SK-N-SH (cell line): ENCODE measurements at regions not wholly inside any gene's neighbourhood (a gene's known extent, or its start where the extent isn't known, plus 50 kb on each side); places are given as distances from the start of the nearest gene placed in this dataset.

ENCODE experiments used
- CTCF ChIA-PET: fragments of 300-600, 350-600 bp; formaldehyde crosslinking; extraction: SDS; loops from one replicate; lab custom pipeline; 2021; lab: Yijun Ruan, JAX
- POLR2A ChIA-PET: fragments of 350-600 bp; sonication (Branson Sonifier 250); formaldehyde crosslinking; extraction: SDS; loops from one replicate; lab custom pipeline; 2020; ENCODE audit warnings: antibody characterized with exemption, inconsistent platforms; lab: Yijun Ruan, JAX
- DNase-seq: peaks from one replicate; pipeline ENCODE4 v3.0.0; 2012
- H2AFZ ChIP-seq: fragments of 200-600 bp; sonication (generic); 2 replicates; pipeline ENCODE4 v1.8.1; 2016; ENCODE audit warnings: antibody characterized with exemption, mild to moderate bottlenecking, low read depth
- H3F3A ChIP-seq: fragments of 200-600 bp; sonication (generic); replicated peaks from 2 replicates; pipeline ENCODE3; 2016; ENCODE audit warnings: antibody characterized with exemption, mild to moderate bottlenecking; ENCODE audit not compliant: insufficient read depth
- H3K27ac ChIP-seq, 2 experiments: fragments of 200-500 bp in 1 of 2; fragments of 200-600 bp in 1 of 2; sonication (Bioruptor generic) in 1 of 2; sonication (generic), shearing (Covaris generic) in 1 of 2; 2 replicates each; pipeline versions ENCODE4 v1.5.1 to v1.6.1; 2014 to 2016; ENCODE audit warnings: low read depth in 2 of 2, inconsistent platforms in 1 of 2, low read length in 1 of 2, mild to moderate bottlenecking in 1 of 2, mixed read lengths in 1 of 2
- H3K27me3 ChIP-seq: fragments of 200-600 bp; sonication (generic), shearing (Covaris generic); 2 replicates; pipeline ENCODE4 v1.6.1; 2016; ENCODE audit warnings: mixed run types; ENCODE audit not compliant: insufficient read depth
- H3K36me3 ChIP-seq, 2 experiments: fragments of 200-500 bp in 1 of 2; fragments of 200-600 bp in 1 of 2; sonication (Bioruptor generic) in 1 of 2; sonication (generic) in 1 of 2; replicated peaks in 1 of 2; 2 replicates each; pipeline versions ENCODE3 to v1.5.1; 2014 to 2016; ENCODE audit warnings: low read length in 1 of 2, mild to moderate bottlenecking in 1 of 2; ENCODE audit not compliant: insufficient read depth in 2 of 2, control insufficient read depth in 1 of 2
- H3K4me1 ChIP-seq, 2 experiments: fragments of 200-500 bp in 1 of 2; fragments of 200-600 bp in 1 of 2; sonication (Bioruptor generic) in 1 of 2; sonication (generic), shearing (Covaris generic) in 1 of 2; 2 replicates each; pipeline versions ENCODE4 v1.5.1 to v1.6.1; 2014 to 2016; ENCODE audit warnings: low read depth in 1 of 2, low read length in 1 of 2, mixed run types in 1 of 2; ENCODE audit not compliant: insufficient read depth in 2 of 2, control insufficient read depth in 1 of 2
- H3K4me2 ChIP-seq: fragments of 200-600 bp; sonication (generic), shearing (Covaris generic); 2 replicates; pipeline ENCODE4 v1.6.1; 2017; ENCODE audit warnings: mixed run types
- H3K4me3 ChIP-seq, 2 experiments: fragments of 200-500 bp in 1 of 2; fragments of 200-600 bp in 1 of 2; sonication (Bioruptor generic) in 1 of 2; sonication (generic), shearing (Covaris generic) in 1 of 2; 2 replicates each; pipeline versions ENCODE4 v1.5.1 to v1.8.1; 2014 to 2016; ENCODE audit warnings: low read depth in 2 of 2, inconsistent platforms in 1 of 2, low read length in 1 of 2, mild to moderate bottlenecking in 1 of 2, mixed read lengths in 1 of 2, moderate library complexity in 1 of 2
- H3K79me2 ChIP-seq: fragments of 200-600 bp; sonication (generic); 2 replicates; pipeline ENCODE4 v1.8.1; 2017; ENCODE audit warnings: mild to moderate bottlenecking; ENCODE audit not compliant: insufficient read depth
- H3K9ac ChIP-seq: fragments of 200-600 bp; sonication (generic); 2 replicates; pipeline ENCODE4 v1.6.1; 2017; ENCODE audit warnings: mixed run types
- H3K9me2 ChIP-seq: fragments of 200-600 bp; sonication (generic); 2 replicates; pipeline ENCODE4 v1.6.1; 2017; ENCODE audit warnings: mixed run types
- H3K9me3 ChIP-seq: fragments of 200-600 bp; sonication (generic); 2 replicates; pipeline ENCODE4 v1.6.1; 2017; ENCODE audit warnings: mixed run types, mild to moderate bottlenecking, moderate library complexity
- H4K20me1 ChIP-seq: fragments of 200-600 bp; sonication (generic); 2 replicates; pipeline ENCODE4 v1.6.1; 2017; ENCODE audit warnings: mild to moderate bottlenecking, mixed run types; ENCODE audit not compliant: insufficient read depth
- CHD2 ChIP-seq: fragments of 150-350 bp; IDR thresholded peaks from 2 replicates; pipeline ENCODE4 v1.6.1; 2018; ENCODE audit warnings: low read length; ENCODE audit not compliant: partially characterized antibody
- IRF3 ChIP-seq: fragments of 150-350 bp; IDR thresholded peaks from 2 replicates; pipeline ENCODE4 v1.6.1; 2016; ENCODE audit warnings: mild to moderate bottlenecking, low read depth, low read length
- NRF1 ChIP-seq: IDR thresholded peaks from 2 replicates; pipeline ENCODE4 v1.6.1; 2012; ENCODE audit warnings: low read depth, mild to moderate bottlenecking, low read length
- POLR2AphosphoS5 ChIP-seq: IDR thresholded peaks from 2 replicates; pipeline ENCODE4 v1.6.1; 2012; ENCODE audit warnings: low read depth, low read length
- REST ChIP-seq: IDR thresholded peaks from 2 replicates; pipeline ENCODE4 v1.6.1; 2012; ENCODE audit warnings: mild to moderate bottlenecking, low read depth, low read length, moderate library complexity
- SMC3 ChIP-seq: IDR thresholded peaks from 2 replicates; pipeline ENCODE4 v1.6.1; 2012; ENCODE audit warnings: low read depth, low read length, improper control_type of control experiment
- TCF12 ChIP-seq: IDR thresholded peaks from 2 replicates; pipeline ENCODE4 v1.4.0; 2012
- ZBTB33 ChIP-seq: IDR thresholded peaks from 2 replicates; pipeline ENCODE4 v1.4.0; 2012; ENCODE audit warnings: low read depth, borderline replicate concordance
- WGBS: methylation state at CpG from one replicate; pipeline ENCODE4 v1.1.6; 2017; ENCODE audit warnings: low lambda C conversion rate; 5-methylcytosine and 5-hydroxymethylcytosine counted together
- TF ChIP-seq, protein P1 (sequence below): fragments of 200-600 bp; sonication (generic); IDR thresholded peaks from 2 replicates; pipeline ENCODE4 v1.6.1; 2017; ENCODE audit warnings: antibody characterized with exemption, mild to moderate bottlenecking, moderate library complexity

DNA sequence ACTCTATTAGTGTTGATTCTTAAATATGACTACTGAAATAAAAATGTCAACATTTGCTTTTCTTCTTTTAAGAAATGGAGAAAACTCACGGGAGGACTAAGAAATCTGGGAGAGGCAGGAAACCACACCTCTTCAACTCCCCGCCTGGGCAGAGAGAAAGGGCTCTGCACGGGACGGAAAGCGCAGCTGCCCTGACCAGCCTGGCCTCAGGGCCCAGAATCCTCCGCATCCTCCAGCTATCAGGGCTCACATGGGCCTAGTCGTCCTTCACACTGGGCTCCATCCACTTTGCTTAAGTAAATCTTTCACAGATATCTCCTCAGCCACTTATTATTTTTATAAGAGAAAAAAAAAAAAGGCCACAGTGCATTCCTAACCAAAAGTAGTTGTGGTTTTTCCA lies 215.1 kb downstream of the TBXT start (continued):
- TF ChIP-seq, protein P1, sequence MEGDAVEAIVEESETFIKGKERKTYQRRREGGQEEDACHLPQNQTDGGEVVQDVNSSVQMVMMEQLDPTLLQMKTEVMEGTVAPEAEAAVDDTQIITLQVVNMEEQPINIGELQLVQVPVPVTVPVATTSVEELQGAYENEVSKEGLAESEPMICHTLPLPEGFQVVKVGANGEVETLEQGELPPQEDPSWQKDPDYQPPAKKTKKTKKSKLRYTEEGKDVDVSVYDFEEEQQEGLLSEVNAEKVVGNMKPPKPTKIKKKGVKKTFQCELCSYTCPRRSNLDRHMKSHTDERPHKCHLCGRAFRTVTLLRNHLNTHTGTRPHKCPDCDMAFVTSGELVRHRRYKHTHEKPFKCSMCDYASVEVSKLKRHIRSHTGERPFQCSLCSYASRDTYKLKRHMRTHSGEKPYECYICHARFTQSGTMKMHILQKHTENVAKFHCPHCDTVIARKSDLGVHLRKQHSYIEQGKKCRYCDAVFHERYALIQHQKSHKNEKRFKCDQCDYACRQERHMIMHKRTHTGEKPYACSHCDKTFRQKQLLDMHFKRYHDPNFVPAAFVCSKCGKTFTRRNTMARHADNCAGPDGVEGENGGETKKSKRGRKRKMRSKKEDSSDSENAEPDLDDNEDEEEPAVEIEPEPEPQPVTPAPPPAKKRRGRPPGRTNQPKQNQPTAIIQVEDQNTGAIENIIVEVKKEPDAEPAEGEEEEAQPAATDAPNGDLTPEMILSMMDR = no peak
- TF ChIP-seq TCF12 = no peak
- TF ChIP-seq SMC3 = no peak

DNA sequence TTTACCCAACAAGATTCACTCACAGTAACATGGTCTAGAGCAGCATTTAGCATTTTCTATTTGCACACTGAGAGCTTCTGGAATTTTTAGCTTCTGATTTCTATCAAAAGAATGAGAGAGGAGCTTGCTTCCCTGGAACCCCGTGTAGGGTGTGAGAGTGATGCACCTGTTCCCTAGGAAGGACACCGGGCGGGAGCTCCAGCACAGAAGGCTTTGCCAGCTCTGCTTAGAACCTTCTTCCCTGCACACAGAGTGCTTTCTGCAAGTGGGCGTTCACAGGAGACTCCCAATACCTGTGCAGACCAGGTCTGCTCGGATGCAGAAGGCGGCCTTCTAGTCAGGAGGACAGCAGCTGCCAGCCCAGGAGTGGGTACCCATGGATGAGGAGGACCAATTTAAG lies 217.3 kb downstream of the TBXT start:
- Histone ChIP-seq H3K4me3 (no peak overlapping the region), H3K9me2 (no peaks in the 10 kb centered on the region), H4K20me1 (no peaks in the 10 kb centered on the region), H3K4me2 (no peak overlapping the region), H3K9ac (no peak overlapping the region), H3K27ac (no peak overlapping the region), H2AFZ (no peak overlapping the region), H3K4me1 (peaks cover 0 to 2% of the 10 kb centered on the region in 2 experiments; a peak in 1 of 4 replicates), H3F3A (no peaks in the 10 kb centered on the region), H3K36me3 (no peaks in the 10 kb centered on the region), H3K79me2 (no peaks in the 10 kb centered on the region), H3K9me3 (peaks cover 3% of the 10 kb centered on the region; the same call in 1 of the 2 replicates), H3K27me3 (no peaks in the 10 kb centered on the region)
- CTCF ChIA-PET = interaction anchor here (0.6 to 1.0 kb wide), 3 partner anchors 11 to 147 kb away, joined by 3 read pairs; no protein-coding TSS in a partner anchor
- no peak for DNase-seq
- WGBS = 56% methylated on average over 3 of the region's 6 CpGs
- TF ChIP-seq ZBTB33 (no peak), REST (no peak)
- POLR2A ChIA-PET = no interaction called here

GRCh38 chr6:165949324-165949723 lies 218.3 kb downstream of the TBXT start:
- DNase-seq = no peak
- no peak overlapping the region for H2AFZ ChIP-seq
- WGBS = 42% methylated on average over 12 of the region's 12 CpGs

More at GRCh38 chr6:165949324-165949723, 218.3 kb downstream of the TBXT start:
- no peak overlapping the region for H3K9ac ChIP-seq
- no peaks in the 10 kb centered on the region for H3K27me3 ChIP-seq
- peaks cover 3% of the 10 kb centered on the region; the same call in 1 of the 2 replicates for H3K9me3 ChIP-seq
- ChIA-PET POLR2A (no interaction called here), CTCF (no interaction called here)
- no peaks in the 10 kb centered on the region for H4K20me1 ChIP-seq
- no peak overlapping the region for H3K27ac ChIP-seq
- TF ChIP-seq NRF1 (no peak), CHD2 (no peak), IRF3 (no peak), POLR2AphosphoS5 (no peak)
- peaks cover 0 to 2% of the 10 kb centered on the region in 2 experiments; a peak in 1 of 4 replicates for H3K4me1 ChIP-seq
- no peaks in the 10 kb centered on the region for H3K36me3 ChIP-seq
- H3K4me3 ChIP-seq = no peak overlapping the region
- no peaks in the 10 kb centered on the region for H3K79me2 ChIP-seq
- H3K4me2 ChIP-seq = no peak overlapping the region
- H3F3A ChIP-seq = no peaks in the 10 kb centered on the region
- no peaks in the 10 kb centered on the region for H3K9me2 ChIP-seq
